SU-DHL-6 (cell line): ENCODE measurements at regions not wholly inside any gene's neighbourhood (a gene's known extent, or its start where the extent isn't known, plus 50 kb on each side); places are given as distances from the start of the nearest gene placed in this dataset.

Experiments used
- H2AFZ ChIP-seq: fragments of 200-600 bp; sonication (generic); 2 replicates; pipeline ENCODE4 v1.6.1; 2014; ENCODE audit warnings: low read depth, mild to moderate bottlenecking, moderate library complexity, mixed read lengths, antibody characterized with exemption, low read length; ENCODE audit not compliant: severe bottlenecking
- H3F3A ChIP-seq: fragments of 200-600 bp; shearing (Covaris generic); 2 replicates; pipeline ENCODE4 v1.6.0; 2016; ENCODE audit warnings: antibody characterized with exemption, mild to moderate bottlenecking; ENCODE audit not compliant: insufficient read depth
- H3K27ac ChIP-seq: fragments of 200-600 bp; sonication (generic); 2 replicates; pipeline ENCODE4 v1.5.1; 2016; ENCODE audit warnings: low read depth, mild to moderate bottlenecking, low read length, moderate library complexity, mixed read lengths
- H3K27me3 ChIP-seq: fragments of 200-600 bp; sonication (generic), shearing (Covaris generic); 2 replicates; pipeline ENCODE4 v1.6.0; 2014; ENCODE audit warnings: mild to moderate bottlenecking, low read length
- H3K36me3 ChIP-seq: fragments of 200-600 bp; sonication (generic); 2 replicates; pipeline ENCODE4 v1.6.1; 2014; ENCODE audit warnings: mild to moderate bottlenecking, low read length, mixed read lengths
- H3K4me2 ChIP-seq: fragments of 300-600, 200-600 bp; shearing (Covaris generic), sonication (generic); 2 replicates; pipeline ENCODE4 v1.6.0; 2014; ENCODE audit warnings: low read length, low read depth, mild to moderate bottlenecking; ENCODE audit not compliant: poor library complexity, severe bottlenecking
- H3K4me3 ChIP-seq: fragments of 200-600 bp; sonication (generic); 2 replicates; pipeline ENCODE4 v1.5.1; 2014; ENCODE audit warnings: antibody characterized with exemption, low read length, mild to moderate bottlenecking, mixed read lengths; ENCODE audit not compliant: insufficient read depth, poor library complexity, severe bottlenecking
- H3K79me2 ChIP-seq: fragments of 200-600 bp; sonication (generic); 2 replicates; pipeline ENCODE4 v1.6.1; 2014; ENCODE audit warnings: mild to moderate bottlenecking, low read length, moderate library complexity; ENCODE audit not compliant: insufficient read depth
- H3K9ac ChIP-seq: fragments of 200-600 bp; sonication (generic); 2 replicates; pipeline ENCODE4 v1.7.0; 2014; ENCODE audit warnings: mild to moderate bottlenecking, low read length
- H3K9me2 ChIP-seq: fragments of 200-600 bp; sonication (generic); replicated peaks from 2 replicates; pipeline ENCODE4 v1.6.1; 2014; ENCODE audit warnings: low read length; ENCODE audit not compliant: insufficient read depth
- H3K9me3 ChIP-seq: fragments of 200-600 bp; sonication (generic); 2 replicates; pipeline ENCODE4 v1.6.1; 2014; ENCODE audit warnings: low read length, mixed read lengths; ENCODE audit not compliant: insufficient read depth
- H4K20me1 ChIP-seq: fragments of 200-600 bp; sonication (generic); 2 replicates; pipeline ENCODE4 v1.6.1; 2014; ENCODE audit warnings: low read depth, mild to moderate bottlenecking, antibody characterized with exemption, low read length, moderate library complexity, mixed read lengths
- EZH2phosphoT487 ChIP-seq: fragments of 200-600 bp; sonication (generic), shearing (Covaris generic); conservative IDR thresholded peaks from 2 replicates; pipeline ENCODE4 v1.6.1; 2018; ENCODE audit warnings: mild to moderate bottlenecking, antibody characterized with exemption, low read length, moderate library complexity, mixed read lengths
- TF ChIP-seq, protein P1 (sequence below): fragments of 200-600 bp; sonication (generic); IDR thresholded peaks from one replicate; pipeline ENCODE4 v1.5.1; 2017; ENCODE audit warnings: antibody characterized with exemption, mild to moderate bottlenecking, low read length, moderate library complexity; ENCODE audit not compliant: insufficient read depth, poor library complexity, severe bottlenecking

DNA sequence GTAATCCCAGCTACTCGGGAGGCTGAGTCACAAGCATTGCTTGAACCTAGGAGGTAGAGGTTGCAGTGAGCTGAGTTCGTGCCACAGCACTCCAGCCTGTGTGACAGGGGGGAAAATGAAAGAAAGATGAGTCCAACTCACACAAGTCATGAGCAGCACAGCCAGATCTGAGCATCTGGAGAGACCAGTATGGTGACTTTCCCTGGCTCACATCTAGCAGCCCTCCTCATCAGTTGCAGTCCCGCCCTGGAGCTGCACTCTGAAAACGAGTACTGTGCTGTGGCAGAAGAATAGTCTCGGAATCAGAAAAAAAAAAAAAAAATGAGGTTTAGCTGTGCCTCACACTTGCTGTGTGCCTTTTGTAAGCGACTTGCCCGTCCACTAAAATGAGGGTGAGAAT lies 74.4 kb upstream of the TRIB2 start:
- Histone ChIP-seq H3K79me2 (no peaks in the 10 kb centered on the region), H4K20me1 (no peaks in the 10 kb centered on the region), H3K4me2 (no peak overlapping the region), H3K27me3 (no peaks in the 10 kb centered on the region), H3K36me3 (no peaks in the 10 kb centered on the region), H3F3A (no peaks in the 10 kb centered on the region), H3K27ac (no peak overlapping the region), H3K9me3 (peaks cover 12% of the 10 kb centered on the region; the same call in 1 of the 2 replicates), H3K4me3 (no peak overlapping the region), H3K9ac (no peak overlapping the region), H2AFZ (no peak overlapping the region), H3K9me2 (no peaks in the 10 kb centered on the region)
- TF ChIP-seq EZH2phosphoT487: no peak
- TF ChIP-seq, protein P1, sequence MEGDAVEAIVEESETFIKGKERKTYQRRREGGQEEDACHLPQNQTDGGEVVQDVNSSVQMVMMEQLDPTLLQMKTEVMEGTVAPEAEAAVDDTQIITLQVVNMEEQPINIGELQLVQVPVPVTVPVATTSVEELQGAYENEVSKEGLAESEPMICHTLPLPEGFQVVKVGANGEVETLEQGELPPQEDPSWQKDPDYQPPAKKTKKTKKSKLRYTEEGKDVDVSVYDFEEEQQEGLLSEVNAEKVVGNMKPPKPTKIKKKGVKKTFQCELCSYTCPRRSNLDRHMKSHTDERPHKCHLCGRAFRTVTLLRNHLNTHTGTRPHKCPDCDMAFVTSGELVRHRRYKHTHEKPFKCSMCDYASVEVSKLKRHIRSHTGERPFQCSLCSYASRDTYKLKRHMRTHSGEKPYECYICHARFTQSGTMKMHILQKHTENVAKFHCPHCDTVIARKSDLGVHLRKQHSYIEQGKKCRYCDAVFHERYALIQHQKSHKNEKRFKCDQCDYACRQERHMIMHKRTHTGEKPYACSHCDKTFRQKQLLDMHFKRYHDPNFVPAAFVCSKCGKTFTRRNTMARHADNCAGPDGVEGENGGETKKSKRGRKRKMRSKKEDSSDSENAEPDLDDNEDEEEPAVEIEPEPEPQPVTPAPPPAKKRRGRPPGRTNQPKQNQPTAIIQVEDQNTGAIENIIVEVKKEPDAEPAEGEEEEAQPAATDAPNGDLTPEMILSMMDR: no peak

GRCh38 chr2:12642859-12643258 lies 73.9 kb upstream of the TRIB2 start:
- Histone ChIP-seq H3K9me2 (no peaks in the 10 kb centered on the region), H2AFZ (no peak overlapping the region), H3K27ac (no peak overlapping the region), H3K4me2 (no peak overlapping the region), H3K4me3 (no peak overlapping the region), H3K36me3 (no peaks in the 10 kb centered on the region), H3F3A (no peaks in the 10 kb centered on the region), H3K9ac (no peak overlapping the region), H4K20me1 (no peaks in the 10 kb centered on the region), H3K9me3 (peaks cover 12% of the 10 kb centered on the region; the same call in 1 of the 2 replicates), H3K27me3 (no peaks in the 10 kb centered on the region), H3K79me2 (no peaks in the 10 kb centered on the region)
- no peak for TF ChIP-seq EZH2phosphoT487
- TF ChIP-seq, protein P1: no peak

- Histone ChIP-seq H3K4me3 (no peak overlapping the region), H3F3A (no peaks in the 10 kb centered on the region), H3K36me3 (no peaks in the 10 kb centered on the region), H4K20me1 (no peaks in the 10 kb centered on the region), H3K27me3 (no peaks in the 10 kb centered on the region), H2AFZ (no peak overlapping the region), H3K79me2 (no peaks in the 10 kb centered on the region), H3K27ac (no peak overlapping the region), H3K9me2 (no peaks in the 10 kb centered on the region), H3K9ac (no peak overlapping the region), H3K4me2 (no peak overlapping the region), H3K9me3 (peaks cover 12% of the 10 kb centered on the region; the same call in 1 of the 2 replicates)
- no peak for TF ChIP-seq EZH2phosphoT487
- TF ChIP-seq, protein P1: no peak
These were observed 66.9 kb upstream of the TRIB2 start for GRCh38 chr2:12649602-12650400.
